Prostate gland (tissue), 2 donors: ENCODE measurements at regions not wholly inside any gene's neighbourhood (a gene's known extent, or its start where the extent isn't known, plus 50 kb on each side); places are given as distances from the start of the nearest gene placed in this dataset.

Experiments
- DNase-seq: peaks from one replicate; pipeline ENCODE4 v3.0.0-alpha.2; 2019; ENCODE audit warnings: low spot score
- H3K27ac ChIP-seq, 2 donors: fragments of 200-600 bp; sonication (generic); 2 replicates each; pipeline ENCODE4 v1.5.1; 2017 to 2019
- H3K27me3 ChIP-seq: fragments of 200-600 bp; sonication (generic); replicated peaks from 2 replicates; pipeline ENCODE4 v1.5.1; 2019; ENCODE audit not compliant: insufficient read depth
- H3K36me3 ChIP-seq, 2 donors: fragments of 200-600 bp; sonication (generic); 1 replicate in 1 of 2; 2 replicates in 1 of 2; pipeline versions ENCODE4 v1.5.1 to v1.8.1; 2017 to 2019
- H3K4me1 ChIP-seq: fragments of 200-600 bp; sonication (generic); replicated peaks from 2 replicates; pipeline ENCODE4 v1.5.1; 2019
- H3K4me3 ChIP-seq, 2 donors: fragments of 200-600 bp; sonication (generic); 2 replicates each; pipeline ENCODE4 v1.5.1; 2017 to 2019
- H3K9me3 ChIP-seq: fragments of 200-600 bp; sonication (generic); 2 replicates; pipeline ENCODE4 v1.5.1; 2017
- POLR2A ChIP-seq: fragments of 450-650 bp; IDR thresholded peaks from one replicate; pipeline ENCODE4 v1.6.1; 2016; ENCODE audit warnings: antibody characterized with exemption, mild to moderate bottlenecking
- POLR2AphosphoS5 ChIP-seq: sonication (generic); formaldehyde crosslinking; IDR thresholded peaks from one replicate; pipeline ENCODE4 v1.6.1; 2017; ENCODE audit warnings: antibody characterized with exemption
- WGBS: methylation state at CpG from one replicate; pipeline ENCODE4 v1.1.5; 2018; 5-methylcytosine and 5-hydroxymethylcytosine counted together
- intact Hi-C: fragments of 100-400 bp; cut with DNase I; formaldehyde crosslinking; loops from one replicate; pipeline ENCODE4 v1.14.2; 2022
- TF ChIP-seq, protein P1 (sequence below), 4 experiments: fragments of 200-600 bp in 2 of 4; fragments of 450-650 bp in 2 of 4; sonication (generic) in 2 of 4; IDR thresholded peaks; 1 replicate in 3 of 4; 2 replicates in 1 of 4; pipeline ENCODE4 v1.5.1; 2016 to 2019; ENCODE audit warnings: antibody characterized with exemption in 4 of 4, mild to moderate bottlenecking in 2 of 4, moderate library complexity in 2 of 4

- WGBS: 80% methylated on average over 6 of the region's 6 CpGs
- no peak for DNase-seq
Measured at GRCh38 chr4:189832528-189832927, 108.1 kb upstream of the FRG1 start.

GRCh38 chr4:189834616-189835015, 106.1 kb upstream of the FRG1 start:
- Histone ChIP-seq H3K27me3 (no peaks in the 10 kb centered on the region), H3K27ac (no peak overlapping the region), H3K4me3 (no peak overlapping the region), H3K36me3 (no peaks in the 10 kb centered on the region), H3K9me3 (no peaks in the 10 kb centered on the region), H3K4me1 (no peaks in the 10 kb centered on the region)
- no peak for TF ChIP-seq POLR2AphosphoS5
- no peak for TF ChIP-seq POLR2A
- TF ChIP-seq, protein P1, sequence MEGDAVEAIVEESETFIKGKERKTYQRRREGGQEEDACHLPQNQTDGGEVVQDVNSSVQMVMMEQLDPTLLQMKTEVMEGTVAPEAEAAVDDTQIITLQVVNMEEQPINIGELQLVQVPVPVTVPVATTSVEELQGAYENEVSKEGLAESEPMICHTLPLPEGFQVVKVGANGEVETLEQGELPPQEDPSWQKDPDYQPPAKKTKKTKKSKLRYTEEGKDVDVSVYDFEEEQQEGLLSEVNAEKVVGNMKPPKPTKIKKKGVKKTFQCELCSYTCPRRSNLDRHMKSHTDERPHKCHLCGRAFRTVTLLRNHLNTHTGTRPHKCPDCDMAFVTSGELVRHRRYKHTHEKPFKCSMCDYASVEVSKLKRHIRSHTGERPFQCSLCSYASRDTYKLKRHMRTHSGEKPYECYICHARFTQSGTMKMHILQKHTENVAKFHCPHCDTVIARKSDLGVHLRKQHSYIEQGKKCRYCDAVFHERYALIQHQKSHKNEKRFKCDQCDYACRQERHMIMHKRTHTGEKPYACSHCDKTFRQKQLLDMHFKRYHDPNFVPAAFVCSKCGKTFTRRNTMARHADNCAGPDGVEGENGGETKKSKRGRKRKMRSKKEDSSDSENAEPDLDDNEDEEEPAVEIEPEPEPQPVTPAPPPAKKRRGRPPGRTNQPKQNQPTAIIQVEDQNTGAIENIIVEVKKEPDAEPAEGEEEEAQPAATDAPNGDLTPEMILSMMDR (IDR thresholded peaks at IDR 0.05): no peak
- WGBS: 75% methylated on average over 4 of the region's 4 CpGs
- intact Hi-C loops: no loop called here
- no peak for DNase-seq

More at GRCh38 chr4:189832528-189832927, 108.1 kb upstream of the FRG1 start:
- no peaks in the 10 kb centered on the region for H3K4me1 ChIP-seq
- H3K9me3 ChIP-seq: no peaks in the 10 kb centered on the region
- no peaks in the 10 kb centered on the region for H3K36me3 ChIP-seq
- H3K27me3 ChIP-seq: no peaks in the 10 kb centered on the region
- no peak overlapping the region for H3K4me3 ChIP-seq
- no peak overlapping the region for H3K27ac ChIP-seq
- TF ChIP-seq, protein P1 (IDR thresholded peaks at IDR 0.05): no peak
- TF ChIP-seq POLR2AphosphoS5 (no peak), POLR2A (no peak)
- intact Hi-C loops: no loop called here

- intact Hi-C loops: no loop called here
- TF ChIP-seq, protein P1 (IDR thresholded peaks at IDR 0.05): no peak
- no peak for TF ChIP-seq POLR2AphosphoS5
- TF ChIP-seq POLR2A: no peak
Measured at GRCh38 chr4:189835505-189835904, 105.2 kb upstream of the FRG1 start.

GRCh38 chr4:189837471-189837870, 103.2 kb upstream of the FRG1 start:
- Histone ChIP-seq H3K27ac (no peak overlapping the region), H3K27me3 (no peaks in the 10 kb centered on the region), H3K36me3 (no peaks in the 10 kb centered on the region), H3K4me3 (no peak overlapping the region), H3K4me1 (no peaks in the 10 kb centered on the region), H3K9me3 (no peaks in the 10 kb centered on the region)
- TF ChIP-seq POLR2AphosphoS5: no peak
- TF ChIP-seq POLR2A: no peak
- TF ChIP-seq, protein P1 (IDR thresholded peaks at IDR 0.05): no peak
- no peak for DNase-seq
- WGBS: 87% methylated on average over 5 of the region's 5 CpGs
- intact Hi-C loops: no loop called here

More at GRCh38 chr4:189835505-189835904, 105.2 kb upstream of the FRG1 start:
- H3K4me3 ChIP-seq: no peak overlapping the region
- H3K9me3 ChIP-seq: no peaks in the 10 kb centered on the region
- 82% methylated on average over 1 of the region's 1 CpG for WGBS
- no peaks in the 10 kb centered on the region for H3K36me3 ChIP-seq
- no peak overlapping the region for H3K27ac ChIP-seq
- no peaks in the 10 kb centered on the region for H3K27me3 ChIP-seq
- DNase-seq: no peak
- no peaks in the 10 kb centered on the region for H3K4me1 ChIP-seq

GRCh38 chr4:189838821-189839497, 101.7 kb upstream of the FRG1 start:
- H3K4me1 ChIP-seq: no peaks in the 10 kb centered on the region
- no peaks in the 10 kb centered on the region for H3K27me3 ChIP-seq
- intact Hi-C loops: no loop called here
- H3K4me3 ChIP-seq: no peak overlapping the region
- H3K36me3 ChIP-seq: no peaks in the 10 kb centered on the region
- no peaks in the 10 kb centered on the region for H3K9me3 ChIP-seq
- WGBS: 72% methylated on average over 16 of the region's 16 CpGs
- H3K27ac ChIP-seq: no peak overlapping the region
- no peak for DNase-seq
- TF ChIP-seq POLR2A: no peak
- TF ChIP-seq, protein P1 (IDR thresholded peaks at IDR 0.05): no peak
- no peak for TF ChIP-seq POLR2AphosphoS5
